ENCODE measurements at regions not wholly inside any gene's neighbourhood (a gene's known extent, or its start where the extent isn't known, plus 50 kb on each side); places are given as distances from the start of the nearest gene placed in this dataset.

DNA sequence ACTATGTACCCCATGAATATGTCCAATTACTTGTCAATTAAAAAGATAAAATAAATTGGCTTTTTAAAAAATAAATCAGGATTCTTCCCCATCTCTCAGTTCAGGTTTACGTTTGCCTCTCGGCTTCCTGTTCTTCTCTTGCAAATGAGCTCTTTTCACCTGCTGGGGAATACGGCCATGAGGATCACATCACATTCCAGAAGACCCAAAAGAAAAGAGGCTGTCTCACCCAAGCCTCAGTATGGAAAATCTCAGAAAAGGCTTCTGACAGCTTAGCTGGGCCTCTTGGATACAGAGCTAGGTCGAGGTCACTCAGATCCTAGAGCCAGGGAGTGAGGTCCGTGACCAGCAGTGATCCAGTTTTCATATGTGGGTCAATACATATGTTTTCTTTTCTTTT is 171.2 kb upstream of the SDK2 start:
- DNase-seq (ENCODE audit: low spot score), result no peak

GRCh38 chr17:73819440-73820395 is 175.5 kb upstream of the SDK2 start:
- DNase-seq (ENCODE audit: low spot score), result no peak

DNA sequence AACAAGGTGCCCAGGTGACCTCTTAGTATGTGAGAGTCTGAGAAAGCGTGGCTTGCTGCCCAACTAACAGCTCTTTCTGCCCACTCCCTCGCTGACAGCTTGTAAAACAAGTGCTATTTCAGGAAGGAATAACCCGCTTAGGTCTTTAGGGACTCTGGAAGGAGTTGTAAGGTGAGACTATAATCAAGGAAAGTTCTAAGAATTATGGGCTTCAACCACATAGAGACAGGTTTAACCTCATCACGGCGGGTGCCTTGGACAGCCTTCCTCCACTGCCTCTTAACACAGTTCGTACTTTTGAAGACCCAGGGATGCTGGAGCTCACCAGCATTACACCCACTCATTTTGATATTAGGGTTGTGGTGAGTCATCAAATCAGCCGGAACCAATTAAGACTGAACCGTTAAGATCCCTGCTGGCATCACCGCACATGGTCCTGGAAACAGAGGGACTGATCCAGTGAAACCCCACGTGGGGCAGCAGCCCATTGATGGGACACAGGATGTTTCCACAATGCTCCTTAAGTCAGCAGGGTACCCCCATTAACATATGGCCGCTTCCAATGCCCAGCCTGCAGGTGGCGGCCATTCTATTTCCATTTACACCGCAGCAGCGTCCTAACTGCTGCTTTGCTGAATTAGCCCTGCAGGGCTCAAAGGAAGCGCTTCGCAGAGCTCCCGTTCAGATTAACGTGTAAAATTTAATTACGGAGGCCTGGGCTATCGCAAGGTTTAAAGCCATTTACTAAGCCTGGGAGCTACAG is 176.6 kb upstream of the SDK2 start:
- peak; percentile 31 for DNase-seq (ENCODE audit: low spot score)

DNA sequence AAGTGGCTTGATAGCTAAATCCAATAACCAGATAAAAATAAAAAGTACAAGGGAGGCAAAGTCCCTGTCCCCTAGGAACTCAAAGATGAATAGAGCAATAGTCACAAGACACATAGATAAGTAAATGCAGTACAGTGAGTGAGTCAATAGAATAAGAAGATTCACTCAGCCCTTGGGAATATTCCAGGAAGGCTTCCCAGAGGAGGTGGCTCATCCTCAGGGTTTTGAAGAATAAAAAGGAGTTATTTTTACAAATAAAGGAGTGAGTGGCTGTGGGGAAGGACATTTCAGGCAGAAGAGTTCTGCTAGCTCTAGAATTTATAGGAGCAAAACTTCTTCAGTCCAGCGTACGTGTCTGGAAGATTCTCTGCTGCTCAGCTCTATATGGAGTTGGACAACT is 177.4 kb upstream of the SDK2 start:
- no peak for DNase-seq (ENCODE audit: low spot score)

DNA sequence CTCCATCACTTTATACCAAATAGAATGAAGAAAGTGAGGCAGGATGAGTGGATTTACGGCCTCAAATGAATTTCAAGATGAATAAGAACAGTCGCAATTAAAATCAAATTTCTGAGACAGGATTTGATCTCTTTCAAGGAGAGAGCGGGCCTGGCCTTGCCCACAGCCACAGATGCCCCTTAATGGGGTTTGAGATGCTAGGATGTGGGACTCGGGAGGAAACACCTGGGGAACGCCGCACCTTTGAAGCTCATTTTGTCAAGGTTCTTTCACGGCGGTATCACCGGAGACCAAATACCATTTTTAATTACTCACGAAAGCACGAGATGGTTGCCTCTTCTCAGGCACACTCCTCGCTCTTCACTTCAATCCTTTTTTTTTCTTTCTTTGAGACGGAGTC is 178.1 kb upstream of the SDK2 start:
- no peak for DNase-seq (ENCODE audit: low spot score)

DNA sequence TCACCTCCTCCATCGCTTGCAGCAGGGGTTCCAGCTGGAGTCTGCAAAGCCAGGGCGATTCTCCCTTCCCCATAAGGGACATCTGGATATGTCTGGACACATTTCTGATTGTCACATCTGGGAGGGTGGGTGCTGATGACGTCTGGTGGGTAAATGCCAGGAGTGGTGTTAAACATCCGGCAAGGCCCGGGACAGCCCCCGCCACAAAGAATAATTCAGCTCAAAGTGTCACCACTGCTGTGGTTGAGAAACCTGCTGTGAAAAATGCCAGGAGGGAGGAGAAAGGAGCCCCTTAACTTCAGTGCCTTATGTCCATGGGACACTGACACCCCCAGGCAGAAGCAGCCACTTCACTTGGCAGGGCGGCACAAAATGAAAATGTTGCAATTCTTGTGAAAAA is 179.4 kb upstream of the SDK2 start:
- DNase-seq (ENCODE audit: low spot score), result no peak

DNA sequence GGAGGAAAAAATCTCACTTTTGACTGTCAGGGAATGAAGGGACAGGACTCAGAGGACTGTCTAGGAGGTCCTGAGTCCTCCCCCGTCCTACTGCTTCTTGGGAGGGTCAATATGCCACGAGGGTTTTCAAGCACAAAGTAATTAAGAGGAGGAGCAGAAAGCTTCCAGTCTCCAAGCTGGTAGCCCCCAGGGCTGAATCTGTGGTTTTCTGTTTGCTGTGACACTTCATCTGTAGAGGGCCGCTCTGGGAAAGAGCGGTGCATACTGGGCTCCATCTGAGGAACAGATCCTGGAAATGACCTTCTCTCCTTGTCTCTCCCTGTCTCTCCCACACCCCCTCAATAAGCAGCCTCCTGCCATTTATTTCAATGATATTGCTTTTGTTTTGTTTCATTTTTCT is 180.1 kb upstream of the SDK2 start:
- DNase-seq (ENCODE audit: low spot score), result no peak

DNA sequence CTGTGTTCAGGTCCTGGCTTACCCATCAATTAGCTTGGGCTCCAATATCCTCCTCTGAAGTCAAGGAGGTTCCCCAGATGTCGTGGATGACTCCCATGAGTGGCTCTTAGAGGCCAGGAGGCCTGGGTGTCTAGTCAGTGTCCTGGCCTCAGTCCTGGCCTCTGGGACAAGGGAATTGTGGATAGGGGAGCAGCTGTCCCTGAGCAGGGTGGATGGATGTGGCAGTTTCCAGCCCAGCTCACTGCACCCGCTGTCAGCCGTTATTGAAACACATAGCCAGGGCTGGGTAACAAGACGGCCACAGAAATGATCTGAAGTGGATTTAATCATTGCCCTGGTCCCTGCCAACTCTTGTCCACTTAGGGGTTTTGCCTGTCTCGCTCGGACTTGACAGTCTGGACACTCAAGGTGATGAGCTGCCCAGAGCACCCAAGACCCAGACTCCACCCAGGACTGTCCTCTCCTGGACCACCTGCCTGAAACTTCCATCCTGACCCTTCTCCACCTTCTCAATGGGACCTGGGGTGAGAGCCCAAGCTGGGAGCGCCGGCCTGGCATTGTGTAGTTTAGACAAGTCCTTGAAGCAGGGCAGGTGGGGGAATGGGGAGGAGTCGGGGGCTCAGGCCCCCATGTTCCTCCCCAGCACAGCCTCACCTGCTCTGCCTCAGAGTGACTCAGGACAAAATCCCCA is 182.1 kb upstream of the SDK2 start:
- DNase-seq (ENCODE audit: low spot score), result no peak

- no peak for DNase-seq (ENCODE audit: low spot score)
Observed at GRCh38 chr17:73826872-73827228, 182.6 kb upstream of the SDK2 start.

DNA sequence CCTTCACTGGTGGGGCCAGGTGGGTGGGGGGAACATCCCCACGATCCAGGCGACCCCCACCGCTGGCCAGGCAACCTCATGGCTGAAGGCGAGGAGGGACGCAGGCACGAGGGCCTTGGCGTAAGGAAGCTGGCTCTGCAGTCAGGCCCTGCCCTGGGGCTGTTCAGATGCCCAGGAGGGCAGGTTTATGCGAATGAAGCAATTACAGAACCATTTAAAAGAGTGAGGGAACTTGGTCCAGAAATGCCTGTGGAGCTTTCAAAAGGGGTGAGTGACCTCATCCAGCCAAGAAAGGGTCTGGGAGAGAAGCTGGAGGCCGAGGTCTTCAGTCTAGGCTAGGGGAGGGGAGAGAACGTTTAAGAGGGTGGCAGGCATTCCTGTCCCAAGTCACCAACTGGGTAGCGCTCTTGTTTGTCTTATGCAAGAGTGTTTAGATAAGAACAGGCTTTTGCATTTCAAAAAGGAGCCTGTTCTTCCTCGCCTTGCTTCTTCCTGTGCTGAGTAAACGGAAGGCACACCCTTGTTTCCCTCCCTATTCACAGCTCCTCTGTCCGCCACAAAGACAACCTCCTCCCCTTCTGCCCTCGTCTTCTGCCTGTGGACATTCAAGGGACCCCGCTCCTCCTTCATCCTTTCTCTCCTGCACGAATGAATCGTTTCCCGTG is 183.5 kb upstream of the SDK2 start:
- no peak for DNase-seq (ENCODE audit: low spot score)

DNA sequence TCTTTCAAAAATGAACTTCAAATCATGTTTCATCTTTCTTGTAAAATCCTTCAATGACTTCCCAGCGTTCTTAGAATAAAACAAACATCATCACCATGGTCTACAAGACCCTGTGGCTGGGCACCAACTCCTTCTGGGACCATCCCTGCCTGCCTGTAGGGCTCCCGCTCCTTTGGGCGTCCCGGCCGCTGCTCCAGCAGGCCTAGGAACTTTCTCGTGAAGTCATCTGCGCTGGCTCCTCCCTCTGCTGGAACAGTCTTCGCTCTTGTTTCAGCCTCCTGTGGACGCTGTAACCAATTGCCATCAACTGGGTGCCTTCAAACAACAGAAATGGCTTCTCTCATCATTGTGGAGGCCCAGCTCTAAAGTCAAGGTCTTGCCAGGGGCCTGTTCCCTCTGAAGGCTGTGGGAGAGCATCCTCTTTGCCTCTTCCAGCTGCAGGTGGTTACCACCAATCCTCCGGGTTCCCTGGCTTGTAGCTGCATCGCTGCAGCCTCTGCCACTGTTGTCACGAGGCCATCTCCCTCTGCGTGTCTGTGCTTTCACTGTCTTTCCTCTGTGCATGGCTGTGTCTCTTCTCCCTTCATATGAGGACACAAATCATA is 185.5 kb upstream of the SDK2 start:
- no peak for DNase-seq (ENCODE audit: low spot score)

DNA sequence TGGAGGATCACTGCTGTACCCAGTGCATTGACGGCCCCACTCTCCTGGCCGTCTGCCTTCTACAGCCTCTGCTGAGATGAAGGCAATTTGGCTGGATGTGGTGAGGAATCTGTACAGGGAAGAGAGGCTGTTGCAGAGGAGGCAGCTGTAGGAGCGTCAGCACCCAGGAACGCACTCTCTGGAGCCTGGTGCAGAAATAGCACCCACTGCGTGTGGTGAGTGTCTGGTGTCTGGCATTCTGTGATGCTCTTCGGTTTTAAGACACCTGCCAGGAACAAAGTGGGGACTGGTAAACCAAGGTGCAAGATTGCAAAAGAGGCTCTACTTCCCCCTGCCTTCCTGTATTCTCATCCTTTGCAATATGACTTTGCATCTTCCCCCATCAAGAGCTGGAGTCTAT is 187.5 kb upstream of the SDK2 start:
- DNase-seq (ENCODE audit: low spot score), result no peak

- no peak for DNase-seq (ENCODE audit: low spot score)
Observed at GRCh38 chr17:73833775-73834488, 189.7 kb upstream of the SDK2 start.

DNA sequence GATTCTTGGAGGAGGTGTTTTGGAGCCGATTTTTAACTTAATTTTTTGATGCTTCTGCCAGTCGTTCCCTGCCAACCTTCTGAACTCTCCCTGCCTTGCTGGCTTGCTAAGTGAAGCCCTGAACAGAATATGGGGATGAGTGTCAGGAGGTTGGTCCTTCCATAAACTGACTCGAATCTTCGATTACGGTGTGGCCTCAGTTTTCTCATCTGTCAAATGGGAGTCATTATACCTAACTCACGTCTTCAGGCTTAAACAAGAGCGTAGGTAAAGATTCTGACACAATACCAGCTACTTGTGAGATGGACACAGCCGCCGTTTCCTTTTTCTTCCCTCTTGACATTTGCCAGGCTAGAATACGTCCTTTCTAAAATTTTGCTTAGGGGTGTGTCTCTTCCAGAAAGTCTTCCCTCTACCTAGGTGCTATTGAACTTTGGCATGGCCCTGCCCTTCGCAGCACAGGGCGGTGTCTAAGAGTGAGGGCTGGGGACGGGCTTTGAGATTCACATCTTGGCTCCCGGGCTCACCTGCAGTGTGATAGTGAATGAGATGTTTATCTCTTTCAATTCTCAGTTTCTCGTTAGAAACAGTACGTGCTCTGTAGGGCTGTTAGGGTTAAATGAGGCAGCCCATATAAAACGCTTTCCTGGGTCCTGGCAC is 190.6 kb upstream of the SDK2 start:
- DNase-seq (ENCODE audit: low spot score), result no peak

DNA sequence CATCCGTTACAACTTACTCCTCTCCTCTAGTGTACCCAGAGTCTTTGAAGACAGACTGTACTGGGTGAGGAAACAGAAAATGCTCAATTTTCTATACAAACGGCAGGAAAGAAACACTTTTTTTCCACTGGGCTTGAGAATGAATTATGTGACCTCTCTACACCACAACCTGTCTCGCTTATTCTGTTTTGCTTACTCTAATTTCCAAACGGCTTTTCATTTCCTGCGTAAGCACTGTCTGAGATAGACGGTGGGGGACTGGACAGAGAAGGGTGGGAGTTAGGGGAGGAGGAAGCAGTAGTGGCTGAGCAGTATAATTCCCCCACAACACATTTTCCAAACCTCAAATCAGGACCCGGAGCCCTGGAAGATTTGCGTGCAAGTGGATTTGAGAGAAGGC is 191.4 kb upstream of the SDK2 start:
- DNase-seq (ENCODE audit: low spot score), result no peak

DNA sequence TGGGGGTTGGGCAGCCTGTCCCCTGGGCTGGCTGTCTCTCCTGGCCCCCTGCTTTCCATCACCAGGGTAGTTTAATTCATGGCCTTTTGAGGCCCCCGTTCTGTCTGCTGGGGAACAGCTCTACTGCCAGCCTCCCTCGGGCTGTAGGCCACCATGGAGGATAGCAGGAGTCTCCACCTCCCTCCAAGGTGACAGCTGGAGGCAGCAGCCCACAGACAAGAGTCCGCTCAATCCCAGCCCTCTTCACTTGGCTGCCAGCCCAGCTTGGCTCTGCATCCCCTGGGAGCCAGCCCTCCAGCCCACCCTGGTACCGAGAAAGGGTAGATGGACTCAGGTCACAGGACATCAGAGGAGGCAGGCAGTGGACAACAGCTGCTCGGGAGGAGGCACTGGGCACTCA is 194.6 kb upstream of the SDK2 start:
- no peak for DNase-seq (ENCODE audit: low spot score)

DNA sequence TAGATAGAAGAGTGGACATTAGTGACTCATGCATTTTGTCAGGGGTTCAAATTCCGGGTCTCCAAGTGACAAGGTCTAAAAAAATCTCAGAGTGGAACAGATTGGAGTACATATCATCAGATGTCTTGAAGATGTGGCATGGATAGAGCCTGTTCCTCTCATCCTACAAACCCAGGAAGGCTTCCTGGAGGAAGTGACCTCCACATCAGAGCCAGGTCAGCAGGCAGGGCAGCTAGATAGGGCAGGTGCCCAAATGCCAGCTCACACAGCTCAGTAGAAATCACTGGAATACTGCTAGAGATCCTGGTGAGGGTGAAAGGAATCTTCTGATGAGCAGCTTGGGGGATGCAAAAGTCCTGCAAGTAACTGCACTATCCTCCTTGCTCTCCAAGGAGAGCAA is 196.6 kb upstream of the SDK2 start:
- DNase-seq (ENCODE audit: low spot score), result no peak

GRCh38 chr17:73841431-73842060 is 197.3 kb upstream of the SDK2 start:
- peak; percentile 19 for DNase-seq (ENCODE audit: low spot score)

DNA sequence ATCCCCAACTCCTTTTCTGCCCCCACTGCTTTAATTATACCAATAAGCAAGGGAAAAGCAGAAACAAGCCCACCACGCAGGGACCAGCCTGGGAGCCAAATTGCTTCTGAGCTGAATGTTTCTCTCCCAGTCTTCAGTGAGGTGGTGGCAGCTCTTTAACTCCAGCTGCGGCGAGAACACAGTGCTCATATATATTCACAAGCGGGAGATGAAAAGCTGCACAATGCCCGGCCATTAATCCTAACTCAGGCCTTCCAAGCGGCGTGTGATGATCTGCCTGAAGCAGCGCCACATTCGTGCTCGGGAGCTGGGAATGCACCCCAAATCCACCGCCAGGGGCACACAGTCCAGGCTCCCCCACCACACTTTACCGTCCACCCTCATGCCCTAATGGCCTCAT is 203.7 kb upstream of the SDK2 start:
- no peak for DNase-seq (ENCODE audit: low spot score)

- no peak for DNase-seq (ENCODE audit: low spot score)
Observed at GRCh38 chr17:73850426-73850825, 206.2 kb upstream of the SDK2 start.
